GM06990 (cell line): ENCODE measurements at regions not wholly inside any gene's neighbourhood (a gene's known extent, or its start where the extent isn't known, plus 50 kb on each side); places are given as distances from the start of the nearest gene placed in this dataset.

Experiments used
- DNase-seq: peaks from one replicate; pipeline ENCODE4 v3.0.0-alpha.2; 2011; ENCODE audit not compliant: insufficient read length; ENCODE audit errors: extremely low read depth
- H3K27me3 ChIP-seq: replicated peaks from 2 replicates; pipeline ENCODE4 v1.6.0; 2011; ENCODE audit warnings: low read length; ENCODE audit not compliant: control insufficient read depth, insufficient read depth
- H3K36me3 ChIP-seq: 2 replicates; pipeline ENCODE4 v1.5.1; 2011; ENCODE audit warnings: low read length; ENCODE audit not compliant: control insufficient read depth, insufficient read depth
- H3K4me3 ChIP-seq: replicated peaks from 2 replicates; pipeline ENCODE4 v1.5.1; 2011; ENCODE audit warnings: low read depth, mild to moderate bottlenecking, control low read depth, low read length
- CTCF ChIP-seq: IDR thresholded peaks from 2 replicates; pipeline ENCODE4 v1.5.1; 2011; ENCODE audit warnings: low read length, control low read depth, mild to moderate bottlenecking, inconsistent platforms; ENCODE audit not compliant: insufficient read depth, poor library complexity, severe bottlenecking

GRCh38 chr3:82416349-82416748, 654.9 kb upstream of the GBE1 start:
- no peaks in the 10 kb centered on the region for H3K27me3 ChIP-seq
- no peaks in the 10 kb centered on the region for H3K36me3 ChIP-seq
- no peak for TF ChIP-seq CTCF
- H3K4me3 ChIP-seq, result no peak overlapping the region
- no peak for DNase-seq

DNA sequence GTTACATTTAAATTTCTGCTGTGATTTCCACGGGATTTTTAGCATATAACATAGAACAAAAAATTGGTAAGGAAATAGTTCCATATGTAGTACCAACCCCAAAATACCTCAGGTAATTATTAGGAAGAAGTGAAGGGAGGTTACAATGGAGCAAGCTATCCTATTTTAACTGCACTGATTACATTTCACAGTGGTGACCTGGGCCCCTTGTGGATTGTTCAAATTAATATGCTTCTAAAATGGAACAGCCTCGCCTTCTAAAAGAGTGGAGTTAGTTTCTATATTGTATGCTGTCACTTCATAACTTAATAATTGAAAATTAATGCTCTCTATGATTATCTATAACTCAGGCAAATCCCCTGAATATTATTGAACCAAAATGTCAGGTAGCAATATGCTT, 651.7 kb upstream of the GBE1 start:
- TF ChIP-seq CTCF, result no peak
- DNase-seq, result no peak
- Histone ChIP-seq H3K4me3 (no peak overlapping the region), H3K27me3 (no peaks in the 10 kb centered on the region), H3K36me3 (no peaks in the 10 kb centered on the region)

- Histone ChIP-seq H3K27me3 (no peaks in the 10 kb centered on the region), H3K4me3 (no peak overlapping the region), H3K36me3 (no peaks in the 10 kb centered on the region)
- TF ChIP-seq CTCF, result no peak
- no peak for DNase-seq
Measured at GRCh38 chr3:82410366-82410765, 648.9 kb upstream of the GBE1 start.

- Histone ChIP-seq H3K4me3 (no peak overlapping the region), H3K27me3 (no peaks in the 10 kb centered on the region), H3K36me3 (no peaks in the 10 kb centered on the region)
- no peak for TF ChIP-seq CTCF
- DNase-seq, result no peak
Measured at GRCh38 chr3:82409842-82410241, 648.4 kb upstream of the GBE1 start.

DNA sequence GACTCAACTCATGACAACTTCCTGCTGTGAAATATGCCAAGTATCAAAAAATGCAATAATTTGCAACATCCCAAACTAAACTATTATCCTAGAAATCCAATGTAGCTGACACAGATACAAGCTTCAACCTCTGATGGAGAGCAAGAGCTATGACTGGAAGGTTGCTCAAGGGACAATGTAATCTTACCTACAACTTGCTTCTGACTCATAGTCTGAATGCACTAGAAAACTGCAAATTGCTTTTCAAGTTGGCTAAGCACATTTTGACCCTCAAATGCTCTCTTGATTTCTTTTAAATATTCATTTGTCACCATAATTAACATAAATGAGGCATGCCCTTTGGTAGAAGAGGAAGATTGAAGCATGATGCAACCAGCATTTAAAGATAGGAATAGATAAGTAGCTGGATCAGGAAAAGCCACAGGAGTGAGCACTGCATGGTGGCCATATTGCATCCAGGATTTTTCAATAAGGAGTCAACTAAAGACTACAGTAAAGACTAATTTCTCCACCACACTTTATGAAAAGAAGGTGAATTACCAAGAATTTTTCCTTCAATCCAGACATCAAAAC, 630.8 kb upstream of the GBE1 start:
- no peak for DNase-seq
- Histone ChIP-seq H3K4me3 (no peak overlapping the region), H3K27me3 (no peaks in the 10 kb centered on the region), H3K36me3 (no peaks in the 10 kb centered on the region)
- TF ChIP-seq CTCF, result no peak

GRCh38 chr3:82390868-82391267, 629.4 kb upstream of the GBE1 start:
- H3K27me3 ChIP-seq, result no peaks in the 10 kb centered on the region
- TF ChIP-seq CTCF, result no peak
- no peak overlapping the region for H3K4me3 ChIP-seq
- H3K36me3 ChIP-seq, result no peaks in the 10 kb centered on the region
- DNase-seq, result no peak
